Smooth muscle cell (in vitro differentiated cells): ENCODE measurements at regions not wholly inside any gene's neighbourhood (a gene's known extent, or its start where the extent isn't known, plus 50 kb on each side); places are given as distances from the start of the nearest gene placed in this dataset.
"Not testable (repeated sequence)": the region's sequence is repeated elsewhere in the genome, so short reads cannot be mapped to it uniquely, and the experiment has no call there.

Experiments used
- DNase-seq: peaks from one replicate; lab custom pipeline; 2025; ENCODE audit not compliant: unreplicated experiment; lab: John Stamatoyannopoulos, UW
- H2AFZ ChIP-seq: fragments of 200-600 bp; sonication (generic); 2 replicates; pipeline ENCODE4 v1.6.0; 2016; ENCODE audit warnings: antibody characterized with exemption, low read depth, mild to moderate bottlenecking
- H3F3A ChIP-seq: fragments of 200-600 bp; sonication (generic); 2 replicates; pipeline ENCODE4 v1.6.0; 2017; ENCODE audit warnings: antibody characterized with exemption, low read depth
- H3K27ac ChIP-seq: fragments of 200-600 bp; sonication (generic); 2 replicates; pipeline ENCODE4 v1.5.1; 2016; ENCODE audit warnings: low read depth, mild to moderate bottlenecking
- H3K27me3 ChIP-seq: fragments of 200-600 bp; sonication (generic); 2 replicates; pipeline ENCODE4 v1.6.1; 2016; ENCODE audit warnings: low read depth, mild to moderate bottlenecking
- H3K36me3 ChIP-seq: fragments of 200-600 bp; sonication (generic); 2 replicates; pipeline ENCODE4 v1.5.1; 2016; ENCODE audit warnings: low read depth
- H3K4me1 ChIP-seq: fragments of 200-600 bp; sonication (generic); 2 replicates; pipeline ENCODE4 v1.5.1; 2016; ENCODE audit warnings: low read depth
- H3K4me2 ChIP-seq: fragments of 200-600 bp; sonication (generic); 2 replicates; pipeline ENCODE4 v1.6.0; 2016; ENCODE audit warnings: mild to moderate bottlenecking
- H3K4me3 ChIP-seq: fragments of 200-600 bp; sonication (generic); 2 replicates; pipeline ENCODE4 v1.5.1; 2016; ENCODE audit warnings: mild to moderate bottlenecking
- H3K79me2 ChIP-seq: fragments of 200-600 bp; sonication (generic); 2 replicates; pipeline ENCODE4 v1.6.0; 2016; ENCODE audit warnings: low read depth, mild to moderate bottlenecking
- H3K9ac ChIP-seq: fragments of 200-600 bp; sonication (generic); 2 replicates; pipeline ENCODE4 v1.6.0; 2016; ENCODE audit warnings: low read depth
- H3K9me3 ChIP-seq: fragments of 200-600 bp; sonication (generic); replicated peaks from 2 replicates; pipeline ENCODE4 v1.5.1; 2016; ENCODE audit warnings: low read depth
- H4K20me1 ChIP-seq: fragments of 200-600 bp; sonication (generic); 2 replicates; pipeline ENCODE4 v1.6.0; 2016; ENCODE audit warnings: low read depth
- WGBS: methylation state at CpG from one replicate; pipeline ENCODE4 v1.1.7; 2016; ENCODE audit warnings: low lambda C conversion rate; 5-methylcytosine and 5-hydroxymethylcytosine counted together
- TF ChIP-seq, protein P1 (sequence below): fragments of 200-600 bp; sonication (generic); IDR thresholded peaks from 2 replicates; pipeline ENCODE4 v1.5.1; 2017; ENCODE audit warnings: borderline replicate concordance, mild to moderate bottlenecking, antibody characterized with exemption; ENCODE audit not compliant: insufficient read depth, poor library complexity, severe bottlenecking

DNA sequence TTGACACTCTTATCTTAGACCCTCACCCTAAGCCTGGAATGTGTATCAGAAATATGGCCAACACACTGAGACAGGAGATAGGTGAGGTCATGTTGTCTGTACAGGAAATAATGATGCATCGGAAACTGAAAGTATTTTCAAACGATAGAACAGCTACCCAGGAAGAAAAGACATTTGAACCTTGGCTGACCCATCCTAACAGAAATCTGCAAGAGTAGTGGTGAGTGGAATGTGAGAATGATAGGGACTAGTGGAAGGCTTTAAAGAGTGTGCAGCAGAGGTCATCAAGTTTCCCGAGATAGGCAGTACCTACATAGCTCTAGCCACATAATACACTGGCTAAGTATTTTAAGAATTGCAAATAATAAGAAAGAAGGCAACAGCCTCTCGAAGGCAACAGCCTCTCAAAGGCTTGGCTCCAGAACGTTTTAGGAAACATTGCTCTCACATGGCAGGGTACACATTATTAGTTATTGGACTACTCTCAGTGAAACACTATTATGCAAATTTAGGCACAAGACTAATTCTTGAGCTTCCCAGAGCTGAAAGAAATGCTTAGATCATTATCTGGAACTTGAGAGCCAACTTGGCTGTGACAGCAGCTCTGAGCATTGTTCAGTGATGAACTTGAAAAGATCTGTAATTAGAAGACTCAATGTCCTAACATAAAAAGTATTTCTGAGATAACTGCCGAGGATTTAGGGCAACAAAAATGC, 133.1 kb upstream of the FBXL7 start:
- H4K20me1 ChIP-seq, result no peaks in the 10 kb centered on the region
- no peak overlapping the region for H3K4me2 ChIP-seq
- no peak for DNase-seq
- no peak overlapping the region for H2AFZ ChIP-seq
- no peaks in the 10 kb centered on the region for H3K9me3 ChIP-seq
- TF ChIP-seq, protein P1, sequence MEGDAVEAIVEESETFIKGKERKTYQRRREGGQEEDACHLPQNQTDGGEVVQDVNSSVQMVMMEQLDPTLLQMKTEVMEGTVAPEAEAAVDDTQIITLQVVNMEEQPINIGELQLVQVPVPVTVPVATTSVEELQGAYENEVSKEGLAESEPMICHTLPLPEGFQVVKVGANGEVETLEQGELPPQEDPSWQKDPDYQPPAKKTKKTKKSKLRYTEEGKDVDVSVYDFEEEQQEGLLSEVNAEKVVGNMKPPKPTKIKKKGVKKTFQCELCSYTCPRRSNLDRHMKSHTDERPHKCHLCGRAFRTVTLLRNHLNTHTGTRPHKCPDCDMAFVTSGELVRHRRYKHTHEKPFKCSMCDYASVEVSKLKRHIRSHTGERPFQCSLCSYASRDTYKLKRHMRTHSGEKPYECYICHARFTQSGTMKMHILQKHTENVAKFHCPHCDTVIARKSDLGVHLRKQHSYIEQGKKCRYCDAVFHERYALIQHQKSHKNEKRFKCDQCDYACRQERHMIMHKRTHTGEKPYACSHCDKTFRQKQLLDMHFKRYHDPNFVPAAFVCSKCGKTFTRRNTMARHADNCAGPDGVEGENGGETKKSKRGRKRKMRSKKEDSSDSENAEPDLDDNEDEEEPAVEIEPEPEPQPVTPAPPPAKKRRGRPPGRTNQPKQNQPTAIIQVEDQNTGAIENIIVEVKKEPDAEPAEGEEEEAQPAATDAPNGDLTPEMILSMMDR, result no peak
- H3F3A ChIP-seq, result no peaks in the 10 kb centered on the region
- H3K79me2 ChIP-seq, result no peaks in the 10 kb centered on the region
- no peaks in the 10 kb centered on the region for H3K27me3 ChIP-seq
- 81% methylated on average over 6 of the region's 6 CpGs for WGBS
- H3K9ac ChIP-seq, result no peak overlapping the region
- no peaks in the 10 kb centered on the region for H3K36me3 ChIP-seq
- no peaks in the 10 kb centered on the region for H3K4me1 ChIP-seq
- no peak overlapping the region for H3K27ac ChIP-seq
- H3K4me3 ChIP-seq, result no peak overlapping the region

DNA sequence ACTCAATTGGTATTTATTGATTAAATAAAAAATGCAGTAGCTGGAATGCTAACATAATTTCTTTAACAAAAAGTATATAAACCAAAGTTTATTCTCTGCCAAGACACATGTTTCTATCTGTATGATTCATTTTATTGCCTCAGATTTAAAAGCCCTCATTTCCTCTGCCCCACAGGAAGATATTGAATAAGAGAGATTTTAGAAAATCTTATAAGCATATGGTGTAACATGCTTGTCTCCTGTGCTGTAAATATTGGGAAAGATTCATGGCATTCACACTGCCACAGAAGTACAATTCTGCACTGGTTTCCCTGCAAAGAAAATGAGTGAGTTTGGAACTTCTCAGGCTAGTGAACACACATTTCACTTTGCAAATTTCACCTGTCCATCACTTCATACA, 134.9 kb upstream of the FBXL7 start:
- Histone ChIP-seq H3K27me3 (no peaks in the 10 kb centered on the region), H3K9me3 (no peaks in the 10 kb centered on the region), H3K4me3 (no peak overlapping the region), H4K20me1 (no peaks in the 10 kb centered on the region), H3K79me2 (no peaks in the 10 kb centered on the region), H3K27ac (no peak overlapping the region), H3F3A (no peaks in the 10 kb centered on the region), H3K9ac (no peak overlapping the region), H3K4me1 (no peaks in the 10 kb centered on the region), H2AFZ (no peak overlapping the region), H3K4me2 (no peak overlapping the region), H3K36me3 (no peaks in the 10 kb centered on the region)
- TF ChIP-seq, protein P1, result no peak
- DNase-seq, result no peak

GRCh38 chr5:15363601-15364000, 136.4 kb upstream of the FBXL7 start:
- no peak overlapping the region for H3K9ac ChIP-seq
- WGBS, result 89% methylated on average over 2 of the region's 2 CpGs
- H3F3A ChIP-seq, result no peaks in the 10 kb centered on the region
- H3K27ac ChIP-seq, result no peak overlapping the region
- no peak overlapping the region for H3K4me3 ChIP-seq
- H2AFZ ChIP-seq, result no peak overlapping the region
- H3K4me1 ChIP-seq, result no peaks in the 10 kb centered on the region
- TF ChIP-seq, protein P1, result no peak
- DNase-seq, result no peak
- H3K9me3 ChIP-seq, result no peaks in the 10 kb centered on the region
- no peak overlapping the region for H3K4me2 ChIP-seq
- no peaks in the 10 kb centered on the region for H4K20me1 ChIP-seq
- H3K36me3 ChIP-seq, result no peaks in the 10 kb centered on the region
- H3K27me3 ChIP-seq, result peaks cover 2% of the 10 kb centered on the region
- no peaks in the 10 kb centered on the region for H3K79me2 ChIP-seq

- H3K36me3 ChIP-seq, H3K4me2 ChIP-seq, H3K79me2 ChIP-seq, H4K20me1 ChIP-seq, H3F3A ChIP-seq, H3K27ac ChIP-seq, H3K4me3 ChIP-seq, DNase-seq, H3K9me3 ChIP-seq, H3K9ac ChIP-seq, H2AFZ ChIP-seq, H3K27me3 ChIP-seq, H3K4me1 ChIP-seq: not testable (repeated sequence)
- WGBS, result 70% methylated on average over 4 of the region's 4 CpGs
Measured at GRCh38 chr5:15357092-15357453, 142.9 kb upstream of the FBXL7 start.

- H3K9me3 ChIP-seq, H3K4me2 ChIP-seq, H3K27ac ChIP-seq, H4K20me1 ChIP-seq, H3K36me3 ChIP-seq, DNase-seq, H3K4me3 ChIP-seq, H3K4me1 ChIP-seq, H3K27me3 ChIP-seq, H2AFZ ChIP-seq, H3K79me2 ChIP-seq, H3F3A ChIP-seq, H3K9ac ChIP-seq: not testable (repeated sequence)
- 92% methylated on average over 4 of the region's 4 CpGs for WGBS
Measured at GRCh38 chr5:15356308-15357091, 143.5 kb upstream of the FBXL7 start.
